ENCODE measurements at regions not wholly inside any gene's neighbourhood (a gene's known extent, or its start where the extent isn't known, plus 50 kb on each side); places are given as distances from the start of the nearest gene placed in this dataset.

- Histone ChIP-seq H3K27ac (no peak overlapping the region), H2AFZ (no peak overlapping the region)
- TF ChIP-seq, protein P1, sequence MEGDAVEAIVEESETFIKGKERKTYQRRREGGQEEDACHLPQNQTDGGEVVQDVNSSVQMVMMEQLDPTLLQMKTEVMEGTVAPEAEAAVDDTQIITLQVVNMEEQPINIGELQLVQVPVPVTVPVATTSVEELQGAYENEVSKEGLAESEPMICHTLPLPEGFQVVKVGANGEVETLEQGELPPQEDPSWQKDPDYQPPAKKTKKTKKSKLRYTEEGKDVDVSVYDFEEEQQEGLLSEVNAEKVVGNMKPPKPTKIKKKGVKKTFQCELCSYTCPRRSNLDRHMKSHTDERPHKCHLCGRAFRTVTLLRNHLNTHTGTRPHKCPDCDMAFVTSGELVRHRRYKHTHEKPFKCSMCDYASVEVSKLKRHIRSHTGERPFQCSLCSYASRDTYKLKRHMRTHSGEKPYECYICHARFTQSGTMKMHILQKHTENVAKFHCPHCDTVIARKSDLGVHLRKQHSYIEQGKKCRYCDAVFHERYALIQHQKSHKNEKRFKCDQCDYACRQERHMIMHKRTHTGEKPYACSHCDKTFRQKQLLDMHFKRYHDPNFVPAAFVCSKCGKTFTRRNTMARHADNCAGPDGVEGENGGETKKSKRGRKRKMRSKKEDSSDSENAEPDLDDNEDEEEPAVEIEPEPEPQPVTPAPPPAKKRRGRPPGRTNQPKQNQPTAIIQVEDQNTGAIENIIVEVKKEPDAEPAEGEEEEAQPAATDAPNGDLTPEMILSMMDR (IDR thresholded peaks at IDR 0.05): no peak
These were observed 208.0 kb upstream of the SPRY2 start for GRCh38 chr13:80548915-80549314.

DNA sequence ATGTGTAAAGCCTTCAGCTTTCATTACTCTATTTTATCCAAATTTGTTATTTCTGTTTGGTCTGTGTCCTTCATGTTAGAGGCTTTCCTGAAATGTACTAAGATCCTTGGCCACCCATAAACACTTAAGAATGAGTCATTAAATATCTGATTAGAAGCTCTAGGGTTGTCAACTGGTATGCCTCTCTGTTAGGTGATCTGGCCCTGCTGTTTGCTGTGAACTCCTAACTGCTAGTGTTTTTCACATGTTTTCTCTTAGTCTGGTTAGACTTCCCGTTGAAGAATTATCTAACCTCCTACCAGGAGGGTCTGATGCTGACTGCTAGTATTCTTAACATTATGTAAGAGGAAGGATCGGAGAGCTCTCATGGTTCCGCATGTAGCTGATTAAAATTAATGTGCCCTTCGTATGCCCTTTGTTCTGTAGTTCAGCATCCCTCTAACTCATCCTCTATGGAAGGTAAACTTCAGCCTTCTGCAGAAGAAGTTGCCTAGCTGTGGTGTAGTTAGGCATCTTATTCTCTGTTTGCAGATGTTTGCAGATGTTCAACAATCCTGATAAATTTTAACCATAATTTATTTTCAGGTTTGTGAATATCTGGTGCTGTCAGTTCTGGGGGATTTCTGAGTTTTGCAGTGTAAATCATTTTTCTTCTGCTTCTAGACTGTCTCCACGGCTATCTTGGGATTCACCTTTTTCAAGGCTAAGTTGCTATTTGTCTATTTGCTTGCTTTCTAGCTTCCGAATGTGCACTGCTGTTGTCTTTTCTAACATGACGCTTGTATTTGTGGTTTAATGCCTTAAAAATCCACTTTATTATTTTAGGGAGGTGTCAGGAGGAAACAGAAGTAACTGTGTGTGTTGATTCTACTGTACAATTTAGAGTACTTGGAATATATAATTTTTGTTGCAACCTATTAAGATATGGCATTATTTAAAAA is 207.2 kb upstream of the SPRY2 start:
- Histone ChIP-seq H3K36me3 (ENCODE audit: control insufficient read depth, insufficient read depth, low read length) (no peaks in the 10 kb centered on the region), H3K4me2 (ENCODE audit: low read length) (no peak overlapping the region), H3K9ac (no peak overlapping the region), H3K4me1 (no peaks in the 10 kb centered on the region), H3K79me2 (no peaks in the 10 kb centered on the region), H3K4me3 (ENCODE audit: low read depth, low read length) (no peak overlapping the region), H3K27me3 (ENCODE audit: control insufficient read depth, insufficient read depth, low read length) (no peaks in the 10 kb centered on the region), H3K9me3 (ENCODE audit: control insufficient read depth, low read length) (no peaks in the 10 kb centered on the region), H2AFZ (no peak overlapping the region), H3K27ac (no peak overlapping the region)
- TF ChIP-seq, protein P1 (IDR thresholded peaks at IDR 0.05): no peak

More at GRCh38 chr13:80548915-80549314, 208.0 kb upstream of the SPRY2 start:
- Histone ChIP-seq H3K4me2 (ENCODE audit: low read length) (no peak overlapping the region), H3K36me3 (ENCODE audit: control insufficient read depth, insufficient read depth, low read length) (no peaks in the 10 kb centered on the region), H3K79me2 (no peaks in the 10 kb centered on the region), H3K27me3 (ENCODE audit: control insufficient read depth, insufficient read depth, low read length) (no peaks in the 10 kb centered on the region), H3K4me1 (no peaks in the 10 kb centered on the region), H3K4me3 (ENCODE audit: low read depth, low read length) (no peak overlapping the region), H3K9me3 (ENCODE audit: control insufficient read depth, low read length) (no peaks in the 10 kb centered on the region), H3K9ac (no peak overlapping the region)

DNA sequence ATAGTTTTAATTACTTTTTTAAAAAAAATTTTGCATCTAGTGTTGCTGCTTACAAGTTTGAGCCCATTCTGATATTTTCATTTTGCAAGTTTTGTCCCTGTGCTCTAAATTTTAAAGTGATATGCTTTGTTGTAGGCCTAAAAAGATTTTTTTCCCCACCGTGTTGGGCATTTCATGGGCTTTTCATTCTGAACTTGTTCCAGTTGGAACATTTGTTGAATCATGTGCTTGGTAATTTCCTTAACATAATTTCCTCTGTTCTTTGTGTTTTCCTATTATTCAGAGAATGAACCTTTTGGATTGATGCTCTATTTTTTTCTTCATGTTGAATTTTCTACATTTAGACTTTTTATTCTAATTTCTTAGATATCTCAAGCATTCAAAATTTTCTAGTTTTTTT is 206.4 kb upstream of the SPRY2 start:
- Histone ChIP-seq H3K4me1 (no peaks in the 10 kb centered on the region), H2AFZ (no peak overlapping the region), H3K9ac (no peak overlapping the region), H3K4me2 (ENCODE audit: low read length) (no peak overlapping the region), H3K27ac (no peak overlapping the region), H3K79me2 (no peaks in the 10 kb centered on the region), H3K9me3 (ENCODE audit: control insufficient read depth, low read length) (no peaks in the 10 kb centered on the region), H3K4me3 (ENCODE audit: low read depth, low read length) (no peak overlapping the region), H3K36me3 (ENCODE audit: control insufficient read depth, insufficient read depth, low read length) (no peaks in the 10 kb centered on the region), H3K27me3 (ENCODE audit: control insufficient read depth, insufficient read depth, low read length) (no peaks in the 10 kb centered on the region)
- TF ChIP-seq, protein P1 (IDR thresholded peaks at IDR 0.05): no peak

DNA sequence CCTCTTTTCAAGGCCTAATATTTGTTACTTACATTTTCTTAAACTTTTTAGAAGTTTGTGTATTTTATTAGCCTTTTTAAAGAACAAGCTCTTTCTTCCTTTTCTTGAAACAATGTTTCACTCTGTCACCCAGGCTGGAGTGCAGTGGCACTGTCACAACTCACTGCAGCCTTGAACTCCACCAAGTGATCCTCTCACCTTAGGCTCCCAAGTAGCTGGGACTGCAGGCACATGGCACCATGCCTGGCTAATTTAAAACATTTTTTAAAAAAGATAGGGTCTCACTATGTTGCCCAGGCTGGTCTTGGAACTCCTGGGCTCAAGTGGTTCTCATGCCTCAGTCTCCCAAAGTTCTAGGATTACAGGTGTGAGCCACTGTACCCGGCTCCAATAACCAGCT is 192.2 kb upstream of the SPRY2 start:
- no peaks in the 10 kb centered on the region for H3K9me3 ChIP-seq (ENCODE audit: control insufficient read depth, low read length)
- H3K79me2 ChIP-seq: no peaks in the 10 kb centered on the region
- no peaks in the 10 kb centered on the region for H3K27me3 ChIP-seq (ENCODE audit: control insufficient read depth, insufficient read depth, low read length)
- H3K36me3 ChIP-seq (ENCODE audit: control insufficient read depth, insufficient read depth, low read length): no peaks in the 10 kb centered on the region
- H3K4me3 ChIP-seq (ENCODE audit: low read depth, low read length): no peak overlapping the region
- TF ChIP-seq, protein P1 (IDR thresholded peaks at IDR 0.05): no peak
- no peak overlapping the region for H2AFZ ChIP-seq
- no peak overlapping the region for H3K9ac ChIP-seq
- H3K4me2 ChIP-seq (ENCODE audit: low read length): no peak overlapping the region
- H3K4me1 ChIP-seq: no peaks in the 10 kb centered on the region
- H3K27ac ChIP-seq: no peak overlapping the region

- Histone ChIP-seq H3K9ac (no peak overlapping the region), H3K36me3 (ENCODE audit: control insufficient read depth, insufficient read depth, low read length) (no peaks in the 10 kb centered on the region), H3K4me1 (no peaks in the 10 kb centered on the region), H3K4me3 (ENCODE audit: low read depth, low read length) (no peak overlapping the region), H2AFZ (no peak overlapping the region), H3K9me3 (ENCODE audit: control insufficient read depth, low read length) (no peaks in the 10 kb centered on the region), H3K27me3 (ENCODE audit: control insufficient read depth, insufficient read depth, low read length) (no peaks in the 10 kb centered on the region), H3K4me2 (ENCODE audit: low read length) (no peak overlapping the region), H3K79me2 (no peaks in the 10 kb centered on the region), H3K27ac (no peak overlapping the region)
- TF ChIP-seq, protein P1 (IDR thresholded peaks at IDR 0.05): no peak
These were observed 190.0 kb upstream of the SPRY2 start for GRCh38 chr13:80530902-80531301.
